ENCODE measurements at regions not wholly inside any gene's neighbourhood (a gene's known extent, or its start where the extent isn't known, plus 50 kb on each side); places are given as distances from the start of the nearest gene placed in this dataset.

DNA sequence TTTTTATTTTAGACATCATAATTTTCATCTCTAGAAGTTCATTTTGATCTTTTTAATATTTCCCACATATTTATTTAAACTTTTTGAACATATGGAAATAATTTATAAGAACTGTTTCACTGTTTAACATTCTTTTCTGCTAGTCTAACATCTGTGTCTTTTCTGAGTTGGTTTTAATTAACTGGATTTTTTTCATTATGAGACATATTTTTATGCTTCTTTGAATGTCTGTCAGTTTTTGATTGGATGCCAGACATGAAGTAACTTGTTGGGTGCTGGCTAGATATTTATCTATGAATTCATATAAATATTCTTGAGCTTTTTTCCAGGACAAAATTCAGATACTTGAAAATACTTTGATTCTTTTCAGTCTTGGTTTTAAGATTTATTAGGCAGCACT is 317.8 kb upstream of the NCAM1 start:
- Mint-ChIP-seq H3K36me3 (no peaks in the 10 kb centered on the region), H3K27ac (no peak overlapping the region), H3K27me3 (ENCODE audit: low read depth in 3 of 3) (peaks cover 3 to 19% (median 9%) of the 10 kb centered on the region in 3 donors), H3K9me3 (peaks cover 4 to 34% (median 21%) of the 10 kb centered on the region in 7 donors), H3K4me3 (no peak overlapping the region), H3K4me1 (peaks cover 2% of the 10 kb centered on the region)
- Histone ChIP-seq H3K4me3 (replicated peaks in 1 of 3; ENCODE audit: low read depth in 2 of 3, low read length in 3 of 3) (no peak overlapping the region), H4K20me1 (ENCODE audit: insufficient read depth, low read length) (no peaks in the 10 kb centered on the region), H3K4me2 (replicated peaks; ENCODE audit: extremely low read depth, low read length, poor library complexity, severe bottlenecking) (no peak overlapping the region), H3K4me1 (ENCODE audit: control insufficient read depth in 1 of 2, insufficient read depth in 2 of 2, low read length in 2 of 2) (peaks cover 0 to 3% of the 10 kb centered on the region in 2 donors), H2AFZ (ENCODE audit: insufficient read depth, low read depth, low read length, poor library complexity, severe bottlenecking) (no peak overlapping the region), H3K79me2 (ENCODE audit: insufficient read depth, low read length) (no peaks in the 10 kb centered on the region), H3K36me3 (replicated peaks in 1 of 2; ENCODE audit: control insufficient read depth in 1 of 2, insufficient read depth in 2 of 2, low read length in 2 of 2) (no peaks in the 10 kb centered on the region), H3K27me3 (ENCODE audit: control insufficient read depth in 2 of 2, insufficient read depth in 2 of 2, low read length in 2 of 2) (peaks cover 2 to 3% of the 10 kb centered on the region in 2 donors), H3K9me3 (replicated peaks in 1 of 2; ENCODE audit: control insufficient read depth in 1 of 2, insufficient read depth in 1 of 2, low read length in 2 of 2) (peaks cover 5 to 8% of the 10 kb centered on the region in 2 donors), H3K27ac (ENCODE audit: low read depth in 1 of 2, low read length in 2 of 2) (no peak overlapping the region), H3K9ac (ENCODE audit: insufficient read depth, low read length, poor library complexity, severe bottlenecking) (no peak overlapping the region)
- no peak for TF ChIP-seq CTCF (IDR thresholded peaks at IDR 0.05)
- no peak for DNase-seq
- intact Hi-C loops (cut with micrococcal nuclease): no loop called here

DNA sequence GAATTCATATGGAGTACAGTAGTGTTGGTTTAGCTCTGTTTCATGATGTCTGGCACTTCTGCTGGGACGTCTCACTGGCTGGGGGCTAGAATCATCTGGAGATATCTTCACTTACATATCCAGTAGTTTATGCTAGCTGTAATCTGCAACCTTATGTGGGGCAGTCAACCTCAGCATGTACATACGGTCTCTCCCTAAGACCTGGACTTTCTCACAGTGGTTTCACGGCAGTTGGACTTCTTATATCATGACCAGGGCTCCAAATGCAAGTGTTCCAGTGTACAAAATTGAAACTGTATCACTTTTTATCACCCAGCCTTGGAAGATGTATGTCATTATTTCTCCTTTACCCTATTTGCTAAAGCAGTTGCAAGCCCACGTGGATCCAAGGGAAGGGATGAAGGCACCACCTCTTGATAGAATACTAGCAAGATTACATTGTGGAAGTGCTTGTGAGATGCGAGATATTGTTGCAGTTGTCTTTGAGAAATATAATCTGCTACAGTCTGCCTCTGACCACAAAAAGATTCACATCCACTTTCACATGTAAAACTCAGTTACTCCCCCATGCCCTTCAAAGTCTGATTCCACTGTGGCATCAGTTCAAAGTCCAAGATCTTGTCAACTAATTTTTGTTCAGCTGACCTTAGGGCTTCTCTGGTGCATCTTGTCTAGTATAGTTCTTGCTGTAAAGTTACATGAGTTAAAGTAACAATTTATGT is 316.6 kb upstream of the NCAM1 start:
- H3K27me3 Mint-ChIP-seq (ENCODE audit: low read depth in 3 of 3): peaks cover 2 to 19% (median 9%) of the 10 kb centered on the region in 3 donors
- no peak overlapping the region for H3K27ac Mint-ChIP-seq
- Histone ChIP-seq H4K20me1 (ENCODE audit: insufficient read depth, low read length) (no peaks in the 10 kb centered on the region), H3K9me3 (replicated peaks in 1 of 2; ENCODE audit: control insufficient read depth in 1 of 2, insufficient read depth in 1 of 2, low read length in 2 of 2) (peaks cover 5% of the 10 kb centered on the region in 2 donors), H3K27me3 (ENCODE audit: control insufficient read depth in 2 of 2, insufficient read depth in 2 of 2, low read length in 2 of 2) (peaks cover 2 to 3% of the 10 kb centered on the region in 2 donors), H3K36me3 (replicated peaks in 1 of 2; ENCODE audit: control insufficient read depth in 1 of 2, insufficient read depth in 2 of 2, low read length in 2 of 2) (no peaks in the 10 kb centered on the region), H3K4me2 (replicated peaks; ENCODE audit: extremely low read depth, low read length, poor library complexity, severe bottlenecking) (no peak overlapping the region), H3K4me1 (ENCODE audit: control insufficient read depth in 1 of 2, insufficient read depth in 2 of 2, low read length in 2 of 2) (peaks cover 0 to 3% of the 10 kb centered on the region in 2 donors), H3K4me3 (replicated peaks in 1 of 3; ENCODE audit: low read depth in 2 of 3, low read length in 3 of 3) (no peak overlapping the region), H3K79me2 (ENCODE audit: insufficient read depth, low read length) (no peaks in the 10 kb centered on the region), H3K9ac (ENCODE audit: insufficient read depth, low read length, poor library complexity, severe bottlenecking) (no peak overlapping the region), H3K27ac (ENCODE audit: low read depth in 1 of 2, low read length in 2 of 2) (no peak overlapping the region), H2AFZ (ENCODE audit: insufficient read depth, low read depth, low read length, poor library complexity, severe bottlenecking) (no peak overlapping the region)
- TF ChIP-seq CTCF (IDR thresholded peaks at IDR 0.05): no peak
- DNase-seq: no peak
- peaks cover 3 to 24% (median 15%) of the 10 kb centered on the region in 7 donors for H3K9me3 Mint-ChIP-seq
- no peak overlapping the region for H3K4me3 Mint-ChIP-seq
- intact Hi-C loops (cut with micrococcal nuclease): no loop called here
- H3K4me1 Mint-ChIP-seq: peaks cover 2% of the 10 kb centered on the region
- WGBS (ENCODE audit: insufficient coverage): 75% methylated on average over 2 of the region's 5 CpGs
- no peaks in the 10 kb centered on the region for H3K36me3 Mint-ChIP-seq
